ENCODE measurements at regions not wholly inside any gene's neighbourhood (a gene's known extent, or its start where the extent isn't known, plus 50 kb on each side); places are given as distances from the start of the nearest gene placed in this dataset.

DNA sequence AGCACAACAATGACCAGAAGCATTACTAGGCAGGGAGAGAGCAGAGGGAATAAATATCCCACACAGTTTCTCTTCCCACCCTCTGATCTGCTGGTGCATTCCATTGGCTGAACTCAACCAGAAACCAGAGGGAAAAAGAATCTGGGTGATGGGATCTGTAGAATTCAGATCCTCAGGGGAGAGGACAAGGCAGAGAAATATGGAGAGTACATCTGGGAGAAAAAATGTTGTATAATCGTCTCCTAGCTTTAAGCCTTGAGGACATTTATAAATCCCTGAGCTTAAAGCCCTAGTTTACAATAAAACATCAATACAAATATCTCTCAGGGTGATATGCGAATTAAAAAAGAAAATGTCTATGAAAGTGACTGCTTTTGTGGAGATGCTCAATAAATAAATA is 368.1 kb upstream of the MAD2L1 start:
- Histone ChIP-seq H4K5ac (ENCODE audit: insufficient read length, low read depth, low read length) (no peak overlapping the region), H4K91ac (ENCODE audit: insufficient read length, low read depth, low read length) (no peak overlapping the region), H4K20me1 (ENCODE audit: control insufficient read depth, insufficient read depth, insufficient read length) (no peaks in the 10 kb centered on the region), H3K23me2 (ENCODE audit: insufficient read length, low read depth, low read length, poor library complexity, severe bottlenecking) (no peaks in the 10 kb centered on the region), H4K8ac (replicated peaks; ENCODE audit: insufficient read length, low read depth, low read length) (no peak overlapping the region), H3K27me3 (ENCODE audit: insufficient read depth, low read length) (no peaks in the 10 kb centered on the region), H2AFZ (ENCODE audit: low read length) (no peak overlapping the region), H3K79me2 (ENCODE audit: insufficient read depth, low read length) (no peaks in the 10 kb centered on the region), H3K56ac (ENCODE audit: insufficient read length, low read depth, low read length) (no peak overlapping the region), H2BK120ac (ENCODE audit: low read depth, low read length, poor library complexity, severe bottlenecking) (no peak overlapping the region), H3K23ac (ENCODE audit: insufficient read length, low read depth, low read length) (no peak overlapping the region), H2BK15ac (ENCODE audit: low read depth, low read length) (no peak overlapping the region), H3K9me3 (ENCODE audit: control insufficient read depth, low read depth, low read length) (no peaks in the 10 kb centered on the region), H3K27ac (ENCODE audit: insufficient read length, low read depth, low read length) (no peak overlapping the region), H2AK5ac (ENCODE audit: insufficient read length, low read length) (no peak overlapping the region), H3K79me1 (ENCODE audit: insufficient read depth, low read depth, low read length, poor library complexity, severe bottlenecking) (no peaks in the 10 kb centered on the region), H3K18ac (ENCODE audit: insufficient read length, low read depth, low read length) (no peak overlapping the region), H3K4me2 (ENCODE audit: insufficient read depth, insufficient read length, low read length) (no peak overlapping the region), H2BK5ac (ENCODE audit: insufficient read length, low read length) (no peak overlapping the region), H3T11ph (ENCODE audit: low read length) (no peak overlapping the region), H3K4me1 (ENCODE audit: insufficient read depth, low read length) (no peaks in the 10 kb centered on the region), H3K9ac (ENCODE audit: extremely low read depth, insufficient read length, low read length) (no peak overlapping the region), H2BK20ac (ENCODE audit: low read depth, low read length, poor library complexity, severe bottlenecking) (no peak overlapping the region), H2BK12ac (ENCODE audit: insufficient read length, low read depth, low read length) (no peak overlapping the region), H3K4ac (ENCODE audit: low read depth, low read length) (no peak overlapping the region), H3K14ac (ENCODE audit: insufficient read depth, low read length) (no peak overlapping the region)
- Mint-ChIP-seq H3K27me3 (ENCODE audit: low read depth) (no peaks in the 10 kb centered on the region), H3K36me3 (ENCODE audit: insufficient read depth in 1 of 3, low read depth in 3 of 3) (no peaks in the 10 kb centered on the region), H3K4me3 (no peak overlapping the region), H3K27ac (no peak overlapping the region), H3K9me3 (no peaks in the 10 kb centered on the region), H3K4me1 (peaks cover 5% of the 10 kb centered on the region in 2 experiments)
- no peak for DNase-seq
- TF ChIP-seq, protein P1, sequence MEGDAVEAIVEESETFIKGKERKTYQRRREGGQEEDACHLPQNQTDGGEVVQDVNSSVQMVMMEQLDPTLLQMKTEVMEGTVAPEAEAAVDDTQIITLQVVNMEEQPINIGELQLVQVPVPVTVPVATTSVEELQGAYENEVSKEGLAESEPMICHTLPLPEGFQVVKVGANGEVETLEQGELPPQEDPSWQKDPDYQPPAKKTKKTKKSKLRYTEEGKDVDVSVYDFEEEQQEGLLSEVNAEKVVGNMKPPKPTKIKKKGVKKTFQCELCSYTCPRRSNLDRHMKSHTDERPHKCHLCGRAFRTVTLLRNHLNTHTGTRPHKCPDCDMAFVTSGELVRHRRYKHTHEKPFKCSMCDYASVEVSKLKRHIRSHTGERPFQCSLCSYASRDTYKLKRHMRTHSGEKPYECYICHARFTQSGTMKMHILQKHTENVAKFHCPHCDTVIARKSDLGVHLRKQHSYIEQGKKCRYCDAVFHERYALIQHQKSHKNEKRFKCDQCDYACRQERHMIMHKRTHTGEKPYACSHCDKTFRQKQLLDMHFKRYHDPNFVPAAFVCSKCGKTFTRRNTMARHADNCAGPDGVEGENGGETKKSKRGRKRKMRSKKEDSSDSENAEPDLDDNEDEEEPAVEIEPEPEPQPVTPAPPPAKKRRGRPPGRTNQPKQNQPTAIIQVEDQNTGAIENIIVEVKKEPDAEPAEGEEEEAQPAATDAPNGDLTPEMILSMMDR (conservative IDR thresholded peaks at IDR 0.05) = no peak
- no CpG with 5 or more reads among the region's 2 CpGs for WGBS (ENCODE audit: extremely low coverage, insufficient read length, low lambda C conversion rate)

Measured in H9 (cell line).